HUES64 (cell line): ENCODE measurements at regions not wholly inside any gene's neighbourhood (a gene's known extent, or its start where the extent isn't known, plus 50 kb on each side); places are given as distances from the start of the nearest gene placed in this dataset.

ENCODE experiments used
- H3K27ac ChIP-seq: 2 replicates; pipeline ENCODE4 v1.7.0; 2013; ENCODE audit warnings: low read depth, low read length, inconsistent platforms
- H3K27me3 ChIP-seq: 2 replicates; pipeline ENCODE4 v1.6.1; 2013; ENCODE audit warnings: mild to moderate bottlenecking, low read length; ENCODE audit not compliant: insufficient read depth
- H3K36me3 ChIP-seq: 2 replicates; pipeline ENCODE4 v1.6.1; 2013; ENCODE audit warnings: mild to moderate bottlenecking, low read length; ENCODE audit not compliant: insufficient read depth
- H3K4me1 ChIP-seq: 2 replicates; pipeline ENCODE4 v1.6.1; 2013; ENCODE audit warnings: mild to moderate bottlenecking, low read length, moderate library complexity; ENCODE audit not compliant: insufficient read depth
- H3K4me3 ChIP-seq: 2 replicates; pipeline ENCODE4 v1.5.1; 2013; ENCODE audit warnings: mild to moderate bottlenecking, low read length, moderate library complexity
- H3K9ac ChIP-seq: 2 replicates; pipeline ENCODE4 v1.6.1; 2013; ENCODE audit warnings: mild to moderate bottlenecking, low read depth, low read length
- H3K9me3 ChIP-seq: 2 replicates; pipeline ENCODE4 v1.6.1; 2013; ENCODE audit warnings: low read depth, low read length; ENCODE audit not compliant: insufficient read depth
- WGBS: fragments of 150-250, 120-280 bp; methylation state at CpG from one replicate; pipeline ENCODE4 v1.1.7; 2013; ENCODE audit warnings: missing lambda C conversion rate; 5-methylcytosine and 5-hydroxymethylcytosine counted together

DNA sequence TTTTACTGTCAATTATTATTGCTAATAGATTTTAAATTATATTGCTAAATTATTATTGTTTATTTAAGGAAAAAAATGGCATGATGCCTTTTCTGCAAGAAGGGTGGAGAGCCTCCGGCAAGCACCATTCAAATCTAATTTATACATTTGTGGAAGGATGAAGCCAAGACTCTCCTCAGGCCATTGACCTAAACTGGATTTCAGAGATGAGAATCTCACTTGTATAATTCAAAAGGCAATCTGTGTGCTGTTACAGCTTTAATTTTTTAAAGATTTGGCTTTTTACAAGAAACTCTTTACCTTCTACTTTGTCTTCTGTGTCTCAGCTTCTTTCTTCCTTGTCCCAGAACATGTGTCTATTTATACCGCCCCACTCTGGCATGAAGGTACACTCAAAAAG is 722.5 kb downstream of the ETS1 start:
- WGBS: 100% methylated on average over 2 of the region's 2 CpGs
- no peaks in the 10 kb centered on the region for H3K36me3 ChIP-seq

GRCh38 chr11:127862406-127862805 is 725.0 kb downstream of the ETS1 start:
- Histone ChIP-seq H3K9ac (no peak overlapping the region), H3K4me1 (no peaks in the 10 kb centered on the region), H3K36me3 (no peaks in the 10 kb centered on the region), H3K27me3 (no peaks in the 10 kb centered on the region), H3K9me3 (no peaks in the 10 kb centered on the region), H3K27ac (no peak overlapping the region), H3K4me3 (no peak overlapping the region)
- 72% methylated on average over 2 of the region's 2 CpGs for WGBS

More for the DNA sequence above, 722.5 kb downstream of the ETS1 start:
- no peak overlapping the region for H3K9ac ChIP-seq
- no peaks in the 10 kb centered on the region for H3K4me1 ChIP-seq
- H3K27ac ChIP-seq: no peak overlapping the region
- H3K9me3 ChIP-seq: no peaks in the 10 kb centered on the region
- H3K4me3 ChIP-seq: no peak overlapping the region
- no peaks in the 10 kb centered on the region for H3K27me3 ChIP-seq

- Histone ChIP-seq H3K27me3 (no peaks in the 10 kb centered on the region), H3K9ac (no peak overlapping the region), H3K27ac (no peak overlapping the region), H3K4me3 (no peak overlapping the region), H3K4me1 (no peaks in the 10 kb centered on the region), H3K36me3 (no peaks in the 10 kb centered on the region), H3K9me3 (no peaks in the 10 kb centered on the region)
- WGBS: 94% methylated on average over 6 of the region's 6 CpGs
Observed at GRCh38 chr11:127859941-127860354, 727.4 kb downstream of the ETS1 start.

DNA sequence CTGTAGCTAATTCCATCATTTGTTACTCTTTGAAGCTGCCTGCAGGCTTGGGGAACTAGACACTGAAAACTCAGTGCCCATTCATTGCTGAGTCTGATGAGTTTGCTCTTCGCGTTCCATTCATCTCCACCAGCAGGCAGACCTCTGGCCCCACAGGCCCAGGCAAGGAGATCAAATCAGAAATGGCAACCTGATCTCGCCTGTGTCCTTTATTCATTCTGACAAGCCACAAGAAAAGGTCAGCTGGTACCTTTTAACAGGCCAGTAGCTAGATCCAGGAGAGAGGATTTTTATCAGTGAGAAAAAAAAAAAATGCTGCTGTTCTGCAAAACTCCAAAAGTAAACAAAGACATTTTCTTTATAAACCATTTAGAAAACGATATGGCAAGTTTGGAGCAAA is 742.5 kb downstream of the ETS1 start:
- Histone ChIP-seq H3K4me3 (no peak overlapping the region), H3K27me3 (no peaks in the 10 kb centered on the region), H3K27ac (no peak overlapping the region), H3K4me1 (0 out of 2 replicates have a peak, but pooled peaks cover 8% of the 10 kb centered on the region), H3K9me3 (no peaks in the 10 kb centered on the region), H3K9ac (no peak overlapping the region), H3K36me3 (no peaks in the 10 kb centered on the region)
- WGBS: 88% methylated on average over 4 of the region's 4 CpGs

GRCh38 chr11:127843483-127844396 is 743.6 kb downstream of the ETS1 start:
- H3K9me3 ChIP-seq: no peaks in the 10 kb centered on the region
- H3K4me1 ChIP-seq: no peaks in the 10 kb centered on the region
- no peak overlapping the region for H3K4me3 ChIP-seq
- WGBS: 46% methylated on average over 12 of the region's 12 CpGs
- H3K27ac ChIP-seq: no peak overlapping the region
- no peaks in the 10 kb centered on the region for H3K27me3 ChIP-seq
- H3K9ac ChIP-seq: no peak overlapping the region
- H3K36me3 ChIP-seq: no peaks in the 10 kb centered on the region

DNA sequence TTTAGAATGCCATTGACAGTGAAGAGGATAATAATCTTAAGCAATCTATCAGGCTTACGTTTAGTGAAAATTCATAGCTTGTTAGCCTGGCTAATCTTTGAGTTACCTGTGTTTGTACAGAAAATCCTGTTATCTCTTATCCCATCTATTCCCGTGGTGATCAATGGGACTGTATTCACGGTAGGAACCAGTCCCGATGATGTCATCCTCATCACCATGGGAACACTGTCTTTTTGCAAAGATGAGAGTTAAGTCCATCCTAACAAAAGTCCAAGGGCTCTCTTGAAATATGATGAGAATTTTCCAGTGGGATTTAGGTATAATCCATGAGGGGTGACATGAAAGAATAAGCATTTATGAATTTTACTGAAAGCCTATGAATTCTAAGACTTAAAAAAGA is 762.2 kb downstream of the ETS1 start:
- Histone ChIP-seq H3K36me3 (no peaks in the 10 kb centered on the region), H3K4me1 (no peaks in the 10 kb centered on the region), H3K27ac (no peak overlapping the region), H3K27me3 (no peaks in the 10 kb centered on the region), H3K9ac (no peak overlapping the region), H3K4me3 (no peak overlapping the region), H3K9me3 (no peaks in the 10 kb centered on the region)
- WGBS: 96% methylated on average over 4 of the region's 4 CpGs

GRCh38 chr11:127818625-127819024 is 768.7 kb downstream of the ETS1 start:
- Histone ChIP-seq H3K27ac (no peak overlapping the region), H3K9me3 (no peaks in the 10 kb centered on the region), H3K4me1 (peaks cover 9% of the 10 kb centered on the region), H3K4me3 (no peak overlapping the region), H3K9ac (no peak overlapping the region), H3K36me3 (no peaks in the 10 kb centered on the region), H3K27me3 (no peaks in the 10 kb centered on the region)
- WGBS: 90% methylated on average over 2 of the region's 3 CpGs

- peaks cover 9% of the 10 kb centered on the region for H3K4me1 ChIP-seq
- no peaks in the 10 kb centered on the region for H3K27me3 ChIP-seq
- no peak overlapping the region for H3K27ac ChIP-seq
- H3K4me3 ChIP-seq: no peak overlapping the region
- H3K9ac ChIP-seq: no peak overlapping the region
- WGBS: 95% methylated on average over 2 of the region's 2 CpGs
- H3K9me3 ChIP-seq: no peaks in the 10 kb centered on the region
- H3K36me3 ChIP-seq: no peaks in the 10 kb centered on the region
Observed at GRCh38 chr11:127816962-127817361, 770.4 kb downstream of the ETS1 start.

DNA sequence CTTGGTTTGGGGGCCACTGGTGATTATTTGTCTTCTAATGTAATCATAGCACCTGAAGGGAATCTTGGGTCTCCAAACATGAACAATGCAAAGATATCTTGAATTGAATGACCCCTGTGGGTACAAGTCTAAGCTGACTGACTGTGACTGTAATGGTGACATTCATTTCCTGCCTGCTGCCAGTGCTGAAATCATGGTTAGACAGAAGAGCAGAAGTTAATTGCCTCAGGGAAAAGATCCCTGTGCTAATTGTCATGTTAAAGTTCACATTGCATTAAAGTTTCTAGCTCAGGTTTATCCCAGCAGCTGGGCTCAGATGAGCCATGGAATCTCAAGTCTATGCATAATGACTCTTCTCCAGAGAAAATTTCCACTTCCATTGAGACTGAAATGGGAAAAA is 772.0 kb downstream of the ETS1 start:
- Histone ChIP-seq H3K9me3 (no peaks in the 10 kb centered on the region), H3K27ac (no peak overlapping the region), H3K4me1 (peaks cover 9% of the 10 kb centered on the region), H3K4me3 (no peak overlapping the region), H3K27me3 (no peaks in the 10 kb centered on the region), H3K9ac (no peak overlapping the region), H3K36me3 (no peaks in the 10 kb centered on the region)

DNA sequence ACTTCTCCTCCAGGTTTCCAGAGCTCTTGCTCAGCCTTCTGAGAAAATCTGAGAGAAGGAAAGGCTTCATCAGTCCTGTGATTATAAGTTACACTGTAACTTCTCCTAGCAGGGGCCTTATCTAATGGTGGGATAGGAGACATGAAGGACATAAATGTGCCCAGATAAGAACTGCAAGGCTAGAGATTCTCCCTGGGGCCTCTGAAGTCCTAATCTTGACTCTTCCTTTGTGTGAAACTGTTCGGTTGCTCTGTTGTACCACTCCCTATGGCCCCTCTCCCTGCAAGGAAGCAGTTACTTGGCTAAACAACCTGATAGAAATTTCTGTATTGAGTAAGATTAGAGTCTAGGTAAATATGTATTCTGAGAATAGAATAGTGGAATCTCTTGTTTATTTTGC is 780.9 kb downstream of the ETS1 start:
- Histone ChIP-seq H3K27me3 (no peaks in the 10 kb centered on the region), H3K36me3 (no peaks in the 10 kb centered on the region), H3K9me3 (no peaks in the 10 kb centered on the region), H3K4me3 (no peak overlapping the region), H3K27ac (no peak overlapping the region), H3K9ac (no peak overlapping the region), H3K4me1 (peaks cover 5% of the 10 kb centered on the region; the same call in 1 of the 2 replicates)
- 78% methylated on average over 1 of the region's 1 CpG for WGBS

GRCh38 chr11:127805771-127806170 is 781.6 kb downstream of the ETS1 start:
- Histone ChIP-seq H3K4me1 (peaks cover 5% of the 10 kb centered on the region; the same call in 1 of the 2 replicates), H3K36me3 (no peaks in the 10 kb centered on the region), H3K4me3 (no peak overlapping the region), H3K9ac (no peak overlapping the region), H3K27me3 (no peaks in the 10 kb centered on the region), H3K9me3 (no peaks in the 10 kb centered on the region), H3K27ac (no peak overlapping the region)
- WGBS: 92% methylated on average over 1 of the region's 1 CpG
